LNCAP (cell line): ENCODE measurements at regions not wholly inside any gene's neighbourhood (a gene's known extent, or its start where the extent isn't known, plus 50 kb on each side); places are given as distances from the start of the nearest gene placed in this dataset.

Experiments
- TF ChIP-seq, protein P1 (sequence below): fragments of 450-650 bp; IDR thresholded peaks from 2 replicates; pipeline ENCODE4 v1.5.1; 2017; ENCODE audit warnings: mild to moderate bottlenecking

DNA sequence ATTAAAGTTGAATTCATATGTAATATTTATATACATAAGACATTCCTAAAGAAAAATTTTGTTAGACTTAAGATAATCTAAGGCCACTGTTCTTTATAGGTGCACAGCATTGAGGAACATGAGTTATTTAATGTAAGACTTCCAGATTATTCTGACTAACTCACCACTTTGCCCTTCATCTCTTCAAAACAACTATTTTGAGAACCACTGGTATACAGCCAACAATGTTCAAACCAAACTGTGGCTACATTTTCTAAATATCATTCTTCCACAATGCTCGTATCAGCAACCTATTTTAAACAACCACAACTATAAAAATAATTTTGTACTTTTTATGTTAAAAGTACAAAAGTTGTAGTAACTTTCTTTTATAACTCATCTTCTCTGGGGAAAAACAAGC lies 199.8 kb upstream of the ALCAM start:
- TF ChIP-seq, protein P1, sequence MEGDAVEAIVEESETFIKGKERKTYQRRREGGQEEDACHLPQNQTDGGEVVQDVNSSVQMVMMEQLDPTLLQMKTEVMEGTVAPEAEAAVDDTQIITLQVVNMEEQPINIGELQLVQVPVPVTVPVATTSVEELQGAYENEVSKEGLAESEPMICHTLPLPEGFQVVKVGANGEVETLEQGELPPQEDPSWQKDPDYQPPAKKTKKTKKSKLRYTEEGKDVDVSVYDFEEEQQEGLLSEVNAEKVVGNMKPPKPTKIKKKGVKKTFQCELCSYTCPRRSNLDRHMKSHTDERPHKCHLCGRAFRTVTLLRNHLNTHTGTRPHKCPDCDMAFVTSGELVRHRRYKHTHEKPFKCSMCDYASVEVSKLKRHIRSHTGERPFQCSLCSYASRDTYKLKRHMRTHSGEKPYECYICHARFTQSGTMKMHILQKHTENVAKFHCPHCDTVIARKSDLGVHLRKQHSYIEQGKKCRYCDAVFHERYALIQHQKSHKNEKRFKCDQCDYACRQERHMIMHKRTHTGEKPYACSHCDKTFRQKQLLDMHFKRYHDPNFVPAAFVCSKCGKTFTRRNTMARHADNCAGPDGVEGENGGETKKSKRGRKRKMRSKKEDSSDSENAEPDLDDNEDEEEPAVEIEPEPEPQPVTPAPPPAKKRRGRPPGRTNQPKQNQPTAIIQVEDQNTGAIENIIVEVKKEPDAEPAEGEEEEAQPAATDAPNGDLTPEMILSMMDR, result no peak

DNA sequence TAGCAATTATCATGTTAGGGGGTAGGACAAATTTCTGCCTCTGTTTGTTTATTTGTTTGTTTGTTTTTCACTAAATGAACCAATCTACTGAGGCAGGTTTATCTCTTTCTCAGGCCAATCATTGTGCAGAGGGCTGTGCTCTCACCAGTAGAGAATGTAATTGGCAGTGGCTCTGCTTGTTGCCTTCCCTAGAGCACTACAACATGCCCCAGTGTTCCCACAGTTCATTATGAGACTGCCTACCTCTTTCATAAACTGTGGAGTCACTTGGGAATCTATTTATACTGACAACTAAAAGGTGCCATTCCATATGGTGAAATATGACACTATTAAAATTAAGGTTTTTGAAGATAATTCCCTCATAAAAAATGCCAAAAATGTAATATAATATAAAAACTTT lies 196.3 kb upstream of the ALCAM start:
- TF ChIP-seq, protein P1, result no peak

DNA sequence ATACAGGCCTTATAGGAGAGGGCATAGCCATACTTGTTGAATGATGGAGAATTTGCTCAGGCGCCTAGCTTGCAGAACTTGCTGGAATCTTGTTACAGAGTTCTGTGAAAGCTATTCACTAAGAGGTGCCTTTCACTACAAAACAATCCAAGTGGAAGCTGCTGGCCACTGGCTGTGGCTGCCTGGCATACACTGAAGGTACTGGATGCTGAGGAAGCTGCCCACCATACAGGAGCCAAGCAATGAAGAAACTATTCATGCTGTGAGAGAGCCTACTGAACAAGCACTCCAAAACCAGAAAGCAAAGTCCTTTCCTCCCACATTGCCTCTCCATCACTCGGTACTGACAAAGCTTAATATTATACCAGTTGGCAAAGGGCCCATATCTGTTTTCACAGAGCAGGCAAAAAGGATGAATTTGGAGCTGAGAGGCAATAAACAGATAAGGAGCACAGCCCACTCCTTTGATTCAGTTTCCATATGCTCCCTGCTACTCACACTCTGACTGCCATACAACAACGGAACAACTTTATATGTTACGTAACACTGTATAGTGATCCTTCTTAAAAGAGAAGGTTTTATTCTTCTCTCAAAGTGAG lies 192.6 kb upstream of the ALCAM start:
- TF ChIP-seq, protein P1, result no peak

DNA sequence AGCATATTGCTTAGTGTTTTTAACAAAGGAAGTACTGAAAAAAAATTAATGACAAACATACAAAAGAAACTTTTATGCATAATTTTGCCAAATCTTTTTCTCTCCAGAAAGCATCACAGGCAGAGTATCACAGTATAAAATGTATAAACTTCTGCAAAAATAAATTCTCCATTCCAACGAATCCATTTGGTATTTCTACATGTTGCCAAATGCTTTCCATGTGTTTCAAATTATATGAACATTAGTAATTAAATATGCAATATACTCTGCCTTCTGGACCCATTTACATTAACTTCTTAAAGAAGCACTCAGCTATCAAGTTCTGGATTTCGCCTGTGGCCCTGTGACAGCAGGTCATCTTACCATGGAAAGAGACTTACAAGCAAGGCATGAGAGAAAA lies 189.1 kb upstream of the ALCAM start:
- TF ChIP-seq, protein P1, result no peak

DNA sequence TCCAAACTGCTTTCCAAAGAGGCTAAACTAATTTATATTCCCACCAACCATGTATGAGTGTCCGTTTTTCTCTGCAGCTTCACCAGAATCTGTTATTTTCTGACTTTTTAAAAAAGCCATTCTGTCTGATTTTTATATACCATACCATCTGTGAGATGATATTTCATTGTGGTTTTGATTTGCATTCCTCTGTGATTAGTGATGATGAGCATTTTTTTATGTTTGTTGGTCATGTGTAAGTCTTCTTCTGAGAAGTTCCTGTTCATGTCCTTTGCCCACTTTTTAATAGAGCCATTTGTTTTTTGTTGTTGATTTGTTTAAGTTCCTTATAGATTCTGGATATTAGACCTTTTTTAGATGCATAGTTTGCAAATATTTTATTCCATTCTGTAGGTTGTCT lies 179.4 kb upstream of the ALCAM start:
- TF ChIP-seq, protein P1, result no peak

DNA sequence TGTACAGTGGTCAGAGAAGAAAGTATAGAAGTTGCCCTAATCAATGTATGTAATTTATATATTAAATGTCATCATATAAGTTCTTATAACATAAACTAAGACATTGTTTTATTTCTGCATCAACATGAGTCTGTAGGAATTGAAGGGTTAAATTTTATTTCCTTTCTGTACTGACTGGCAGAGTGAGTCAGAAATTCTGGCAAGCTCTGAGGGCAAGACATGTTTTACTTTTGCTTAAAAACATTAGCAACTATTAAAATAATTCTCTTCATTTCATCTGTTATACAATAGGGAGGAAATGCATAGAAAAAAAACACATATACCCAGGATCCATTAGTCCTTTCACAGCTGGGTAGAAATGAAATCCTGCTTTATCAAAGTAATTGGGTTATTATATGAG lies 171.4 kb upstream of the ALCAM start:
- TF ChIP-seq, protein P1, result no peak

DNA sequence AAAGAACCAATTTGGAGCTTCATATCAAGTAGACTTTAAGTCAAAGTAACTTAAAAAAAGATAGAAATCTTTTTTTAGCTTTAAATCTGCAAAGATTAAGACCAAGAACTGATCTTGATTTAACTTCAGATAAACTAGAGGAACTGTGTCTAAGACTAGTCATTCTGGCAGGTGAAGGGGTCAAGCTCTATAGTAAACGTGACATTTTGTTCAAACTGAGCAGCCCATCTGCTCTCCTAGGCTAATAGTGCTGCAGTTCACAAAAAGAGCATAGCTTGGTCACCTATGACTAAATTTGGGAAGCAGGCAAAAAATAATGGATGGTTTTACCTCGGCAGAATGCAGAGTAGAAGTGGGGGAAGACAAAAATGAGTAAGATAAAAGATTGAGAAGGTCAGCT lies 168.8 kb upstream of the ALCAM start:
- TF ChIP-seq, protein P1, result no peak

DNA sequence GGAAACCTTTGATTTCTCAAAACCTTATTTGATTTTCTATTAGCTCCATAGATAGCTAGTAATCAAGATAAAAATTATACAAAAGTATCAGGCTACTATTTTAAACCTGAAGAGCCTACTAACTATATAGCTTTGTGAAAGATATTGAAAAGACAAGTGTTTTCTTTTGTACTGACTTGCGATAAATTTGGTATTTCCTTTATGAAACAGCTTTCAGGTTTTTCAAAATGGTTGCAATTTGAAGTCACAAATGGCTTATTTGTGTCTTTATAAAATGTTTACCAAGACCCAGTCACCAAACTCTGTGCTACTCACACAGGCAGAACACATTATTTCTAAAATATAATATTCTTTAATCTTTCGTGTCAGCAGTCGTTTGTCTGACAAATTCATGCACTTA lies 167.5 kb upstream of the ALCAM start:
- TF ChIP-seq, protein P1, result no peak
